Vagina (tissue), 2 donors: ENCODE measurements at regions not wholly inside any gene's neighbourhood (a gene's known extent, or its start where the extent isn't known, plus 50 kb on each side); places are given as distances from the start of the nearest gene placed in this dataset.

Source experiments
- DNase-seq, 2 donors: peaks; one replicate each; pipeline ENCODE4 v3.0.0-alpha.2; 2017; ENCODE audit errors: extremely low spot score in 2 of 2
- H3K27ac ChIP-seq: fragments of 200-600 bp; sonication (generic); one replicate; pipeline ENCODE4 v1.5.1; 2019
- H3K27me3 ChIP-seq: fragments of 200-600 bp; sonication (generic); one replicate; pipeline ENCODE4 v1.5.1; 2019
- H3K36me3 ChIP-seq, 2 donors: fragments of 200-600 bp; sonication (generic); one replicate each; pipeline ENCODE4 v1.5.1; 2017 to 2019
- H3K4me1 ChIP-seq: fragments of 200-600 bp; sonication (generic); one replicate; pipeline ENCODE4 v1.5.1; 2019
- H3K4me3 ChIP-seq, 2 donors: fragments of 200-600 bp; sonication (generic); 1 replicate in 1 of 2; 2 replicates in 1 of 2; pipeline ENCODE4 v1.5.1; 2016 to 2019
- H3K9me3 ChIP-seq: fragments of 200-600 bp; sonication (generic); one replicate; pipeline ENCODE4 v1.5.1; 2019
- CTCF ChIP-seq, 3 experiments: fragments of 450-650 bp in 2 of 3; fragments of 200-600 bp in 1 of 3; sonication (generic) in 1 of 3; IDR thresholded peaks; one replicate each; pipeline ENCODE4 v1.5.1; 2017 to 2019; ENCODE audit warnings: antibody characterized with exemption in 3 of 3, mild to moderate bottlenecking in 2 of 3, moderate library complexity in 2 of 3
- POLR2A ChIP-seq, 2 donors: fragments of 450-650 bp; IDR thresholded peaks; one replicate each; pipeline ENCODE4 v1.6.1; 2017; ENCODE audit warnings: antibody characterized with exemption in 2 of 2, mild to moderate bottlenecking in 2 of 2, moderate library complexity in 2 of 2
- POLR2AphosphoS5 ChIP-seq, 2 donors: sonication (generic); formaldehyde crosslinking; IDR thresholded peaks; one replicate each; pipeline ENCODE4 v1.9.0; 2017; ENCODE audit warnings: antibody characterized with exemption in 2 of 2, mild to moderate bottlenecking in 2 of 2, low read depth in 1 of 2; ENCODE audit not compliant: insufficient read depth in 1 of 2
- intact Hi-C: fragments of 100-400 bp; cut with DNase I; formaldehyde crosslinking; loops from one replicate; pipeline ENCODE4 v1.15.1; 2023

GRCh38 chr6:112560651-112561050 is 213.5 kb downstream of the RFPL4B start:
- H3K4me3 ChIP-seq, result no peak overlapping the region
- H3K27me3 ChIP-seq, result no peaks in the 10 kb centered on the region
- H3K27ac ChIP-seq, result no peak overlapping the region
- DNase-seq, result no peak
- TF ChIP-seq POLR2A (IDR thresholded peaks at IDR 0.05), result no peak
- no peak for TF ChIP-seq CTCF (IDR thresholded peaks at IDR 0.05)
- no peak for TF ChIP-seq POLR2AphosphoS5 (IDR thresholded peaks at IDR 0.05; ENCODE audit: insufficient read depth in 1 of 2, low read depth in 1 of 2)
- intact Hi-C loops, result no loop called here
- no peaks in the 10 kb centered on the region for H3K9me3 ChIP-seq
- H3K36me3 ChIP-seq, result no peaks in the 10 kb centered on the region
- H3K4me1 ChIP-seq, result peaks cover 18% of the 10 kb centered on the region

GRCh38 chr6:112562301-112563231 is 215.4 kb downstream of the RFPL4B start:
- Histone ChIP-seq H3K27ac (no peak overlapping the region), H3K36me3 (no peaks in the 10 kb centered on the region)
- intact Hi-C loops, result no loop called here

GRCh38 chr6:112563368-112563767 is 216.2 kb downstream of the RFPL4B start:
- TF ChIP-seq CTCF (IDR thresholded peaks at IDR 0.05) (no peak), POLR2A (IDR thresholded peaks at IDR 0.05) (no peak), POLR2AphosphoS5 (IDR thresholded peaks at IDR 0.05; ENCODE audit: insufficient read depth in 1 of 2, low read depth in 1 of 2) (no peak)
- intact Hi-C loops, result no loop called here
- Histone ChIP-seq H3K4me3 (no peak overlapping the region), H3K27me3 (no peaks in the 10 kb centered on the region), H3K27ac (no peak overlapping the region), H3K36me3 (no peaks in the 10 kb centered on the region), H3K4me1 (peaks cover 18% of the 10 kb centered on the region), H3K9me3 (no peaks in the 10 kb centered on the region)
- no peak for DNase-seq

More at GRCh38 chr6:112562301-112563231, 215.4 kb downstream of the RFPL4B start:
- no peaks in the 10 kb centered on the region for H3K27me3 ChIP-seq
- no peaks in the 10 kb centered on the region for H3K9me3 ChIP-seq
- no peak for TF ChIP-seq POLR2A (IDR thresholded peaks at IDR 0.05)
- no peak for TF ChIP-seq POLR2AphosphoS5 (IDR thresholded peaks at IDR 0.05; ENCODE audit: insufficient read depth in 1 of 2, low read depth in 1 of 2)
- TF ChIP-seq CTCF (IDR thresholded peaks at IDR 0.05), result no peak
- DNase-seq, result no peak
- H3K4me1 ChIP-seq, result peaks cover 18% of the 10 kb centered on the region
- no peak overlapping the region for H3K4me3 ChIP-seq

- no peak overlapping the region for H3K27ac ChIP-seq
- no peaks in the 10 kb centered on the region for H3K27me3 ChIP-seq
- no peaks in the 10 kb centered on the region for H3K9me3 ChIP-seq
- no peaks in the 10 kb centered on the region for H3K36me3 ChIP-seq
- no peak for DNase-seq
- H3K4me1 ChIP-seq, result peaks cover 32% of the 10 kb centered on the region
- H3K4me3 ChIP-seq, result no peak overlapping the region
- TF ChIP-seq CTCF (IDR thresholded peaks at IDR 0.05) (no peak), POLR2AphosphoS5 (IDR thresholded peaks at IDR 0.05; ENCODE audit: insufficient read depth in 1 of 2, low read depth in 1 of 2) (no peak), POLR2A (IDR thresholded peaks at IDR 0.05) (no peak)
- intact Hi-C loops, result no loop called here
These were observed 220.9 kb downstream of the RFPL4B start for GRCh38 chr6:112568066-112568465.
